Glutamatergic neuron (in vitro differentiated cells): ENCODE measurements at regions not wholly inside any gene's neighbourhood (a gene's known extent, or its start where the extent isn't known, plus 50 kb on each side); places are given as distances from the start of the nearest gene placed in this dataset.
"Not testable (repeated sequence)": the region's sequence is repeated elsewhere in the genome, so short reads cannot be mapped to it uniquely, and the experiment has no call there.

ENCODE experiments used
- DNase-seq: peaks from one replicate; pipeline ENCODE4 v3.0.0; 2022
- H3K27ac Mint-ChIP-seq: one replicate; pipeline ENCODE4 v1.8.0; 2020; ENCODE audit warnings: mild to moderate bottlenecking, mixed read lengths, inconsistent platforms; ENCODE audit not compliant: unreplicated experiment
- H3K27me3 Mint-ChIP-seq: one replicate; pipeline ENCODE4 v1.8.0; 2020; ENCODE audit warnings: mild to moderate bottlenecking, moderate library complexity, mixed read lengths, inconsistent platforms; ENCODE audit not compliant: unreplicated experiment
- H3K36me3 Mint-ChIP-seq: one replicate; pipeline ENCODE4 v1.8.0; 2020; ENCODE audit warnings: mild to moderate bottlenecking, mixed read lengths, inconsistent platforms; ENCODE audit not compliant: unreplicated experiment
- H3K4me1 Mint-ChIP-seq: one replicate; pipeline ENCODE4 v1.8.0; 2020; ENCODE audit warnings: mild to moderate bottlenecking, low read depth, mixed read lengths, inconsistent platforms; ENCODE audit not compliant: unreplicated experiment
- H3K4me3 Mint-ChIP-seq: one replicate; pipeline ENCODE4 v1.8.0; 2020; ENCODE audit warnings: mild to moderate bottlenecking, mixed read lengths, inconsistent platforms; ENCODE audit not compliant: unreplicated experiment
- H3K9me3 Mint-ChIP-seq: one replicate; pipeline ENCODE4 v1.8.0; 2020; ENCODE audit warnings: mild to moderate bottlenecking, moderate library complexity, mixed read lengths, inconsistent platforms; ENCODE audit not compliant: unreplicated experiment
- CTCF ChIP-seq: fragments of 200-600 bp; sonication (generic); IDR thresholded peaks from one replicate; pipeline ENCODE4 v1.5.0; 2021; ENCODE audit not compliant: partially characterized antibody, unreplicated experiment

GRCh38 chr10:36531621-36532020 lies 593.8 kb upstream of the ANKRD30A start:
- DNase-seq, result no peak
- no peaks in the 10 kb centered on the region for H3K36me3 Mint-ChIP-seq
- peaks cover 19% of the 10 kb centered on the region for H3K4me1 Mint-ChIP-seq
- no peak overlapping the region for H3K27ac Mint-ChIP-seq
- TF ChIP-seq CTCF, result no peak
- H3K4me3 Mint-ChIP-seq, result no peak overlapping the region
- H3K9me3 Mint-ChIP-seq, result peaks cover 14% of the 10 kb centered on the region
- no peaks in the 10 kb centered on the region for H3K27me3 Mint-ChIP-seq

- no peak for TF ChIP-seq CTCF
- H3K27ac Mint-ChIP-seq, result no peak overlapping the region
- H3K4me3 Mint-ChIP-seq, result no peak overlapping the region
- peaks cover 7% of the 10 kb centered on the region for H3K4me1 Mint-ChIP-seq
- no peaks in the 10 kb centered on the region for H3K27me3 Mint-ChIP-seq
- DNase-seq, result no peak
- peaks cover 2% of the 10 kb centered on the region for H3K9me3 Mint-ChIP-seq
- no peaks in the 10 kb centered on the region for H3K36me3 Mint-ChIP-seq
Observed at GRCh38 chr10:36526033-36526432, 599.4 kb upstream of the ANKRD30A start.

GRCh38 chr10:36524126-36524525 lies 601.3 kb upstream of the ANKRD30A start:
- H3K36me3 Mint-ChIP-seq, DNase-seq, H3K27ac Mint-ChIP-seq, H3K4me1 Mint-ChIP-seq, H3K9me3 Mint-ChIP-seq, H3K4me3 Mint-ChIP-seq, H3K27me3 Mint-ChIP-seq: not testable (repeated sequence)

- Mint-ChIP-seq H3K4me3 (no peak overlapping the region), H3K27ac (no peak overlapping the region), H3K4me1 (peaks cover 5% of the 10 kb centered on the region), H3K27me3 (no peaks in the 10 kb centered on the region), H3K36me3 (no peaks in the 10 kb centered on the region), H3K9me3 (no peaks in the 10 kb centered on the region)
- no peak for DNase-seq
- no peak for TF ChIP-seq CTCF
Observed at GRCh38 chr10:36519909-36520308, 605.5 kb upstream of the ANKRD30A start.

GRCh38 chr10:36516281-36516680 lies 609.1 kb upstream of the ANKRD30A start:
- H3K27ac Mint-ChIP-seq, result no peak overlapping the region
- H3K4me3 Mint-ChIP-seq, result no peak overlapping the region
- H3K27me3 Mint-ChIP-seq, result no peaks in the 10 kb centered on the region
- H3K4me1 Mint-ChIP-seq, result no peaks in the 10 kb centered on the region
- no peak for TF ChIP-seq CTCF
- H3K36me3 Mint-ChIP-seq, result no peaks in the 10 kb centered on the region
- no peaks in the 10 kb centered on the region for H3K9me3 Mint-ChIP-seq
- no peak for DNase-seq

GRCh38 chr10:36515319-36515718 lies 610.1 kb upstream of the ANKRD30A start:
- H3K36me3 Mint-ChIP-seq, result no peaks in the 10 kb centered on the region
- no peak overlapping the region for H3K4me3 Mint-ChIP-seq
- H3K4me1 Mint-ChIP-seq, result no peaks in the 10 kb centered on the region
- no peak for DNase-seq
- TF ChIP-seq CTCF, result no peak
- H3K9me3 Mint-ChIP-seq, result no peaks in the 10 kb centered on the region
- H3K27ac Mint-ChIP-seq, result no peak overlapping the region
- no peaks in the 10 kb centered on the region for H3K27me3 Mint-ChIP-seq
